Esophagus muscularis mucosa (tissue), 4 donors: ENCODE measurements at regions not wholly inside any gene's neighbourhood (a gene's known extent, or its start where the extent isn't known, plus 50 kb on each side); places are given as distances from the start of the nearest gene placed in this dataset.

ENCODE experiments used
- DNase-seq: peaks from one replicate; pipeline ENCODE4 v3.0.0-alpha.2; 2017; ENCODE audit errors: extremely low spot score
- H3K27ac ChIP-seq, 4 donors: fragments of 200-600 bp; sonication (generic); replicated peaks in 1 of 4; 1 replicate in 3 of 4; 2 replicates in 1 of 4; pipeline ENCODE4 v1.5.1; 2016 to 2019; ENCODE audit warnings: mild to moderate bottlenecking in 1 of 4
- H3K27me3 ChIP-seq, 4 donors: fragments of 200-600 bp; sonication (generic); one replicate each; pipeline versions ENCODE4 v1.5.1 to v1.6.0; 2016 to 2019
- H3K36me3 ChIP-seq, 4 donors: fragments of 200-600 bp; sonication (generic); one replicate each; pipeline ENCODE4 v1.5.1; 2016 to 2019
- H3K4me1 ChIP-seq, 4 donors: fragments of 200-600 bp; sonication (generic); one replicate each; pipeline ENCODE4 v1.5.1; 2016 to 2019
- H3K4me3 ChIP-seq, 4 donors: fragments of 200-600 bp; sonication (generic); 1 replicate in 2 of 4; 2 replicates in 2 of 4; pipeline ENCODE4 v1.5.1; 2016 to 2019; ENCODE audit warnings: mild to moderate bottlenecking in 4 of 4, moderate library complexity in 1 of 4
- H3K9me3 ChIP-seq, 4 donors: fragments of 200-600 bp; sonication (generic); 1 replicate in 3 of 4; 2 replicates in 1 of 4; pipeline ENCODE4 v1.5.1; 2016 to 2019
- CTCF ChIP-seq, 3 experiments: fragments of 200-600 bp in 2 of 3; fragments of 450-650 bp in 1 of 3; sonication (generic) in 2 of 3; IDR thresholded peaks; one replicate each; pipeline ENCODE4 v1.5.1; 2017 to 2019; ENCODE audit warnings: antibody characterized with exemption in 3 of 3, mild to moderate bottlenecking in 2 of 3, moderate library complexity in 1 of 3
- EP300 ChIP-seq: sonication (generic); formaldehyde crosslinking; IDR thresholded peaks from one replicate; pipeline ENCODE4 v1.6.1; 2017; ENCODE audit warnings: antibody characterized with exemption
- POLR2A ChIP-seq: fragments of 450-650 bp; IDR thresholded peaks from one replicate; pipeline ENCODE4 v1.6.1; 2017; ENCODE audit warnings: antibody characterized with exemption, moderate library complexity, mild to moderate bottlenecking, low read depth
- POLR2AphosphoS5 ChIP-seq, 2 donors: sonication (generic); formaldehyde crosslinking; IDR thresholded peaks; one replicate each; pipeline ENCODE4 v1.6.1; 2017; ENCODE audit warnings: antibody characterized with exemption in 2 of 2
- WGBS: methylation state at CpG from one replicate; pipeline ENCODE4 v1.1.5; 2018; 5-methylcytosine and 5-hydroxymethylcytosine counted together
- intact Hi-C: fragments of 100-400 bp; cut with DNase I; formaldehyde crosslinking; loops from one replicate; pipeline ENCODE4 v1.15.1; 2023

DNA sequence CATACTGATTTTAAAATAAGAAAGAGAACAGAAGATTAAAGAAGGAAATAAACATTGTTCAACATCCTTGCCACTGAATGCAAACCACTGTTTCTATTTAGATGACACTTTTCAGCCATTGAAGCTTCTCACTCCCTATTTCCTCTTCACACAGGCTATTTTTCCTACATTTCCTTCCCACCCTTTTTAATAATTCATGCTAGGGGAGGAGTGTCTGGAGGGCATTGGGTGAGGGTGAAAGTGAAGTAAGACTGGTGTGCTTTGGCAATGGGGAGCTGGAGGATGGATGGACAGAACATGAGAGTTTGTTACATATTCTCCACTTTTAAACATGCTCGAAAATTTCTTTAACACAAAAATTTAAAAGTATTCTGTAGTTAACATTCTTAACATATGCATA, 168.8 kb upstream of the GLI3 start:
- Histone ChIP-seq H3K4me1 (no peaks in the 10 kb centered on the region), H3K36me3 (no peaks in the 10 kb centered on the region), H3K27ac (no peak overlapping the region), H3K9me3 (no peaks in the 10 kb centered on the region), H3K27me3 (no peaks in the 10 kb centered on the region), H3K4me3 (no peak overlapping the region)
- intact Hi-C loops, result no loop called here
- 84% methylated on average over 1 of the region's 1 CpG for WGBS
- DNase-seq, result no peak
- TF ChIP-seq POLR2AphosphoS5 (IDR thresholded peaks at IDR 0.05) (no peak), CTCF (IDR thresholded peaks at IDR 0.05) (no peak), POLR2A (no peak), EP300 (no peak)

DNA sequence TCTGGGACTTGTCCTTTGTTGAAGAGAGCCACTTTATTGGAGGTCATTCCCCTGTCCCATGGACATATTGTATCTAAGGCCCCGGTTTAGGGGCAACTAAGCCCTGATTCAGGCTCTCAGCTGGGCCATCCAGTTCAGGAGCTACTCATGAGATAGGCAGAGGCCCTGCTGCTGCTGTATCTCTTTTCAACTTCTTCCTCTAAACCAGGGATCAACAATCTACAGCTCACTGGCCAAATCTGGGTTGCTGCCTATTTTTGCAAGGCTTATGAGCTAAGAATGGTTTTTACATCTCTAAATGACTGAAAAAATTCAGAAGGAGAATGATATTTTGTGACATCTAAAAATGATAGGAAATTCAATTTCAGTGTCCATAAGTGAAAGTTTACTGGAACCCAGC, 166.8 kb upstream of the GLI3 start:
- Histone ChIP-seq H3K27ac (no peak overlapping the region), H3K9me3 (no peaks in the 10 kb centered on the region), H3K4me1 (no peaks in the 10 kb centered on the region), H3K36me3 (no peaks in the 10 kb centered on the region), H3K27me3 (no peaks in the 10 kb centered on the region), H3K4me3 (no peak overlapping the region)
- intact Hi-C loops, result no loop called here
- no peak for TF ChIP-seq POLR2AphosphoS5 (IDR thresholded peaks at IDR 0.05)
- no peak for TF ChIP-seq POLR2A
- TF ChIP-seq CTCF (IDR thresholded peaks at IDR 0.05), result no peak
- TF ChIP-seq EP300, result no peak
- WGBS, result 89% methylated on average over 1 of the region's 1 CpG
- DNase-seq, result no peak

GRCh38 chr7:42400961-42401360, 164.0 kb upstream of the GLI3 start:
- H3K36me3 ChIP-seq, result no peaks in the 10 kb centered on the region
- no peak for DNase-seq

GRCh38 chr7:42400211-42400772, 163.3 kb upstream of the GLI3 start:
- TF ChIP-seq POLR2AphosphoS5 (IDR thresholded peaks at IDR 0.05) (no peak), CTCF (IDR thresholded peaks at IDR 0.05) (no peak), POLR2A (no peak), EP300 (no peak)
- 92% methylated on average over 4 of the region's 4 CpGs for whole genome bisulfite sequencing
- Histone ChIP-seq H3K36me3 (no peaks in the 10 kb centered on the region), H3K27ac (no peak overlapping the region), H3K4me1 (no peaks in the 10 kb centered on the region), H3K27me3 (no peaks in the 10 kb centered on the region), H3K9me3 (no peaks in the 10 kb centered on the region), H3K4me3 (no peak overlapping the region)
- no peak for DNase-seq
- intact Hi-C loops, result no loop called here

More at GRCh38 chr7:42400961-42401360, 164.0 kb upstream of the GLI3 start:
- H3K4me3 ChIP-seq, result no peak overlapping the region
- H3K4me1 ChIP-seq, result no peaks in the 10 kb centered on the region
- TF ChIP-seq EP300 (no peak), POLR2A (no peak), CTCF (IDR thresholded peaks at IDR 0.05) (no peak), POLR2AphosphoS5 (IDR thresholded peaks at IDR 0.05) (no peak)
- H3K27ac ChIP-seq, result no peak overlapping the region
- H3K9me3 ChIP-seq, result no peaks in the 10 kb centered on the region
- H3K27me3 ChIP-seq, result no peaks in the 10 kb centered on the region
- intact Hi-C loops, result no loop called here
- whole genome bisulfite sequencing, result 86% methylated on average over 7 of the region's 7 CpGs

- Histone ChIP-seq H3K9me3 (no peaks in the 10 kb centered on the region), H3K27me3 (no peaks in the 10 kb centered on the region), H3K36me3 (no peaks in the 10 kb centered on the region), H3K4me3 (no peak overlapping the region), H3K4me1 (no peaks in the 10 kb centered on the region), H3K27ac (no peak overlapping the region)
- intact Hi-C loops, result no loop called here
- DNase-seq, result peak; percentile 24
- TF ChIP-seq EP300, result no peak
- TF ChIP-seq CTCF (IDR thresholded peaks at IDR 0.05), result no peak
- TF ChIP-seq POLR2A, result no peak
- TF ChIP-seq POLR2AphosphoS5 (IDR thresholded peaks at IDR 0.05), result no peak
These were observed 158.6 kb upstream of the GLI3 start for GRCh38 chr7:42395607-42396006.
